Mesendoderm (in vitro differentiated cells): ENCODE measurements at regions not wholly inside any gene's neighbourhood (a gene's known extent, or its start where the extent isn't known, plus 50 kb on each side); places are given as distances from the start of the nearest gene placed in this dataset.

Experiments
- DNase-seq: peaks from one replicate; pipeline ENCODE4 v3.0.0; 2013
- H2AK5ac ChIP-seq: 2 replicates; pipeline ENCODE4 v1.6.1; 2013; ENCODE audit warnings: low read length, inconsistent platforms
- H2BK120ac ChIP-seq: 2 replicates; pipeline ENCODE4 v1.6.1; 2013; ENCODE audit warnings: low read depth, mild to moderate bottlenecking, low read length, moderate library complexity, mixed read lengths
- H2BK15ac ChIP-seq: replicated peaks from 2 replicates; pipeline ENCODE4 v1.6.1; 2013; ENCODE audit warnings: low read depth, mild to moderate bottlenecking, moderate library complexity
- H2BK5ac ChIP-seq: 2 replicates; pipeline ENCODE4 v1.6.1; 2013; ENCODE audit warnings: low read length, inconsistent platforms
- H3K18ac ChIP-seq: 2 replicates; pipeline ENCODE4 v1.6.1; 2013; ENCODE audit warnings: mild to moderate bottlenecking, low read length, mixed read lengths
- H3K23ac ChIP-seq: one replicate; pipeline ENCODE4 v1.6.1; 2013; ENCODE audit warnings: low read length
- H3K27ac ChIP-seq: 2 replicates; pipeline ENCODE4 v1.5.1; 2013; ENCODE audit warnings: low read depth, mild to moderate bottlenecking, inconsistent platforms, low read length, moderate library complexity
- H3K27me3 ChIP-seq: 2 replicates; pipeline ENCODE4 v1.6.1; 2013; ENCODE audit warnings: low read length, control low read depth, mild to moderate bottlenecking, inconsistent platforms; ENCODE audit not compliant: insufficient read depth, poor library complexity
- H3K36me3 ChIP-seq: 2 replicates; pipeline ENCODE4 v1.6.1; 2013; ENCODE audit warnings: low read length, inconsistent platforms; ENCODE audit not compliant: control insufficient read depth, insufficient read depth
- H3K4ac ChIP-seq: one replicate; pipeline ENCODE4 v1.6.1; 2013; ENCODE audit warnings: low read depth, mild to moderate bottlenecking, low read length, moderate library complexity
- H3K4me1 ChIP-seq: 2 replicates; pipeline ENCODE4 v1.6.1; 2013; ENCODE audit warnings: low read depth, low read length, inconsistent platforms; ENCODE audit not compliant: control insufficient read depth
- H3K4me2 ChIP-seq: 2 replicates; pipeline ENCODE4 v1.6.1; 2013; ENCODE audit warnings: low read length
- H3K4me3 ChIP-seq: 2 replicates; pipeline ENCODE4 v1.5.1; 2013; ENCODE audit warnings: mild to moderate bottlenecking, low read length
- H3K56ac ChIP-seq: one replicate; pipeline ENCODE4 v1.6.1; 2013; ENCODE audit warnings: low read length
- H3K79me1 ChIP-seq: 2 replicates; pipeline ENCODE4 v1.6.1; 2013; ENCODE audit warnings: low read length, inconsistent platforms
- H3K79me2 ChIP-seq: 2 replicates; pipeline ENCODE4 v1.6.1; 2013; ENCODE audit warnings: mild to moderate bottlenecking, low read length; ENCODE audit not compliant: control insufficient read depth, insufficient read depth
- H3K9ac ChIP-seq: 2 replicates; pipeline ENCODE4 v1.6.1; 2013; ENCODE audit warnings: low read length, inconsistent platforms
- H4K5ac ChIP-seq: one replicate; pipeline ENCODE4 v1.6.1; 2013; ENCODE audit warnings: low read length
- H4K8ac ChIP-seq: one replicate; pipeline ENCODE4 v1.6.1; 2013; ENCODE audit warnings: low read depth, mild to moderate bottlenecking, control low read depth, low read length, moderate library complexity
- WGBS: extraction: QIAGEN DNeasy Blood & Tissue Kit; methylation state at CpG from one replicate; pipeline ENCODE4 v1.1.7; 2013; ENCODE audit warnings: low lambda C conversion rate, missing lambda C conversion rate; ENCODE audit not compliant: insufficient coverage; ENCODE audit errors: extremely low coverage; 5-methylcytosine and 5-hydroxymethylcytosine counted together

- Histone ChIP-seq H3K4me1 (no peaks in the 10 kb centered on the region), H3K79me1 (no peaks in the 10 kb centered on the region), H2AK5ac (no peak overlapping the region), H4K5ac (no peak overlapping the region), H3K4me3 (no peak overlapping the region), H3K18ac (no peak overlapping the region), H3K9ac (no peak overlapping the region), H3K56ac (no peak overlapping the region), H3K27me3 (no peaks in the 10 kb centered on the region), H3K36me3 (no peaks in the 10 kb centered on the region), H3K4me2 (no peak overlapping the region), H3K27ac (no peak overlapping the region), H2BK5ac (no peak overlapping the region), H3K79me2 (no peaks in the 10 kb centered on the region), H3K4ac (no peak overlapping the region), H3K23ac (no peak overlapping the region), H2BK120ac (no peak overlapping the region), H4K8ac (no peak overlapping the region), H2BK15ac (no peak overlapping the region)
- DNase-seq = peak; percentile 52
- no CpG with 5 or more reads among the region's 1 CpG for whole genome bisulfite sequencing
Measured at GRCh38 chr9:118527261-118527660, 823.1 kb downstream of the TLR4 start.

- Histone ChIP-seq H2BK15ac (no peak overlapping the region), H3K23ac (no peak overlapping the region), H3K27ac (no peak overlapping the region), H3K9ac (no peak overlapping the region), H4K5ac (no peak overlapping the region), H3K79me1 (no peaks in the 10 kb centered on the region), H3K79me2 (no peaks in the 10 kb centered on the region), H3K56ac (no peak overlapping the region), H3K4ac (no peak overlapping the region), H3K36me3 (no peaks in the 10 kb centered on the region), H2BK5ac (no peak overlapping the region), H3K27me3 (no peaks in the 10 kb centered on the region), H2BK120ac (no peak overlapping the region), H3K4me3 (no peak overlapping the region), H3K4me1 (no peaks in the 10 kb centered on the region), H3K4me2 (no peak overlapping the region), H2AK5ac (no peak overlapping the region), H3K18ac (no peak overlapping the region), H4K8ac (no peak overlapping the region)
- no CpG with 5 or more reads among the region's 3 CpGs for WGBS
- peak; percentile 8 for DNase-seq
Measured at GRCh38 chr9:118529210-118529609, 825.0 kb downstream of the TLR4 start.

GRCh38 chr9:118529624-118530214, 825.5 kb downstream of the TLR4 start:
- H3K27ac ChIP-seq = no peak overlapping the region
- DNase-seq = peak; percentile 49
- no peak overlapping the region for H2BK120ac ChIP-seq
- H3K18ac ChIP-seq = no peak overlapping the region
- no peaks in the 10 kb centered on the region for H3K79me1 ChIP-seq
- H2BK5ac ChIP-seq = no peak overlapping the region
- no peak overlapping the region for H4K8ac ChIP-seq
- H3K4me2 ChIP-seq = no peak overlapping the region
- H4K5ac ChIP-seq = no peak overlapping the region
- H3K23ac ChIP-seq = no peak overlapping the region
- H3K4me3 ChIP-seq = no peak overlapping the region
- no peak overlapping the region for H3K4ac ChIP-seq
- no peak overlapping the region for H2AK5ac ChIP-seq
- no peak overlapping the region for H3K9ac ChIP-seq
- no peaks in the 10 kb centered on the region for H3K79me2 ChIP-seq
- H3K56ac ChIP-seq = no peak overlapping the region
- H3K36me3 ChIP-seq = no peaks in the 10 kb centered on the region
- no peaks in the 10 kb centered on the region for H3K4me1 ChIP-seq
- WGBS = no CpG with 5 or more reads among the region's 2 CpGs
- no peak overlapping the region for H2BK15ac ChIP-seq
- no peaks in the 10 kb centered on the region for H3K27me3 ChIP-seq

GRCh38 chr9:118532592-118532991, 828.4 kb downstream of the TLR4 start:
- H3K4me3 ChIP-seq = no peak overlapping the region
- H4K5ac ChIP-seq = no peak overlapping the region
- no peaks in the 10 kb centered on the region for H3K79me1 ChIP-seq
- H3K56ac ChIP-seq = no peak overlapping the region
- H3K4me1 ChIP-seq = no peaks in the 10 kb centered on the region
- WGBS = no CpG with 5 or more reads among the region's 1 CpG
- no peaks in the 10 kb centered on the region for H3K36me3 ChIP-seq
- no peak overlapping the region for H2BK5ac ChIP-seq
- H3K79me2 ChIP-seq = no peaks in the 10 kb centered on the region
- no peak overlapping the region for H3K4me2 ChIP-seq
- no peak overlapping the region for H3K4ac ChIP-seq
- H4K8ac ChIP-seq = no peak overlapping the region
- H3K27ac ChIP-seq = no peak overlapping the region
- no peak overlapping the region for H3K23ac ChIP-seq
- H2BK15ac ChIP-seq = no peak overlapping the region
- no peak overlapping the region for H3K18ac ChIP-seq
- no peak overlapping the region for H2AK5ac ChIP-seq
- H3K9ac ChIP-seq = no peak overlapping the region
- H3K27me3 ChIP-seq = no peaks in the 10 kb centered on the region
- no peak overlapping the region for H2BK120ac ChIP-seq
- DNase-seq = no peak

- Histone ChIP-seq H2AK5ac (no peak overlapping the region), H3K79me2 (no peaks in the 10 kb centered on the region), H3K23ac (no peak overlapping the region), H3K9ac (no peak overlapping the region), H3K4me2 (no peak overlapping the region), H2BK15ac (no peak overlapping the region), H3K36me3 (no peaks in the 10 kb centered on the region), H2BK120ac (no peak overlapping the region), H3K56ac (no peak overlapping the region), H4K5ac (no peak overlapping the region), H3K27me3 (no peaks in the 10 kb centered on the region), H3K27ac (no peak overlapping the region), H3K4me1 (no peaks in the 10 kb centered on the region), H3K18ac (no peak overlapping the region), H3K79me1 (no peaks in the 10 kb centered on the region), H3K4ac (no peak overlapping the region), H2BK5ac (no peak overlapping the region), H3K4me3 (no peak overlapping the region), H4K8ac (no peak overlapping the region)
- whole genome bisulfite sequencing = no CpG with 5 or more reads among the region's 3 CpGs
- DNase-seq = no peak
Measured at GRCh38 chr9:118533101-118533500, 828.9 kb downstream of the TLR4 start.

GRCh38 chr9:118533850-118534249, 829.6 kb downstream of the TLR4 start:
- no peak for DNase-seq
- no peak overlapping the region for H2BK15ac ChIP-seq

More at GRCh38 chr9:118533850-118534249, 829.6 kb downstream of the TLR4 start:
- Histone ChIP-seq H3K56ac (no peak overlapping the region), H3K4me3 (no peak overlapping the region), H3K36me3 (no peaks in the 10 kb centered on the region), H3K79me1 (no peaks in the 10 kb centered on the region), H3K27ac (no peak overlapping the region), H3K79me2 (no peaks in the 10 kb centered on the region), H3K18ac (no peak overlapping the region), H3K23ac (no peak overlapping the region), H2BK120ac (no peak overlapping the region), H3K4ac (no peak overlapping the region), H3K9ac (no peak overlapping the region), H3K4me1 (no peaks in the 10 kb centered on the region), H2BK5ac (no peak overlapping the region), H2AK5ac (no peak overlapping the region), H4K5ac (no peak overlapping the region), H3K27me3 (no peaks in the 10 kb centered on the region), H4K8ac (no peak overlapping the region), H3K4me2 (no peak overlapping the region)
- no CpG with 5 or more reads among the region's 3 CpGs for WGBS
